ENCODE measurements at regions not wholly inside any gene's neighbourhood (a gene's known extent, or its start where the extent isn't known, plus 50 kb on each side); places are given as distances from the start of the nearest gene placed in this dataset.

- no TSS peak for BruUV-seq (replicated peaks)
- CTCF ChIA-PET: interaction anchor here (1.0 kb wide), 2 partner anchors 45 to 62 kb away, joined by 3 read pairs; no protein-coding TSS in a partner anchor
- no peak for DNase-seq (ENCODE audit: unreplicated experiment)
- Mint-ChIP-seq H3K36me3 (ENCODE audit: insufficient read depth, unreplicated experiment) (no peaks in the 10 kb centered on the region), H3K4me3 (ENCODE audit: unreplicated experiment) (no peak overlapping the region), H3K27ac (ENCODE audit: low read depth, unreplicated experiment) (no peak overlapping the region), H3K4me1 (ENCODE audit: insufficient read depth, unreplicated experiment) (no peaks in the 10 kb centered on the region), H3K9me3 (ENCODE audit: unreplicated experiment) (peaks cover 4% of the 10 kb centered on the region), H3K27me3 (ENCODE audit: insufficient read depth, unreplicated experiment) (no peaks in the 10 kb centered on the region)
- POLR2A ChIA-PET: no interaction called here
- intact Hi-C loops (cut with micrococcal nuclease): no loop called here
- TF ChIP-seq, protein P1, sequence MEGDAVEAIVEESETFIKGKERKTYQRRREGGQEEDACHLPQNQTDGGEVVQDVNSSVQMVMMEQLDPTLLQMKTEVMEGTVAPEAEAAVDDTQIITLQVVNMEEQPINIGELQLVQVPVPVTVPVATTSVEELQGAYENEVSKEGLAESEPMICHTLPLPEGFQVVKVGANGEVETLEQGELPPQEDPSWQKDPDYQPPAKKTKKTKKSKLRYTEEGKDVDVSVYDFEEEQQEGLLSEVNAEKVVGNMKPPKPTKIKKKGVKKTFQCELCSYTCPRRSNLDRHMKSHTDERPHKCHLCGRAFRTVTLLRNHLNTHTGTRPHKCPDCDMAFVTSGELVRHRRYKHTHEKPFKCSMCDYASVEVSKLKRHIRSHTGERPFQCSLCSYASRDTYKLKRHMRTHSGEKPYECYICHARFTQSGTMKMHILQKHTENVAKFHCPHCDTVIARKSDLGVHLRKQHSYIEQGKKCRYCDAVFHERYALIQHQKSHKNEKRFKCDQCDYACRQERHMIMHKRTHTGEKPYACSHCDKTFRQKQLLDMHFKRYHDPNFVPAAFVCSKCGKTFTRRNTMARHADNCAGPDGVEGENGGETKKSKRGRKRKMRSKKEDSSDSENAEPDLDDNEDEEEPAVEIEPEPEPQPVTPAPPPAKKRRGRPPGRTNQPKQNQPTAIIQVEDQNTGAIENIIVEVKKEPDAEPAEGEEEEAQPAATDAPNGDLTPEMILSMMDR (IDR thresholded peaks at IDR 0.05; ENCODE audit: unreplicated experiment): no peak
Measured at GRCh38 chr1:195481293-195481692, 1126.9 kb downstream of the KCNT2 start.

DNA sequence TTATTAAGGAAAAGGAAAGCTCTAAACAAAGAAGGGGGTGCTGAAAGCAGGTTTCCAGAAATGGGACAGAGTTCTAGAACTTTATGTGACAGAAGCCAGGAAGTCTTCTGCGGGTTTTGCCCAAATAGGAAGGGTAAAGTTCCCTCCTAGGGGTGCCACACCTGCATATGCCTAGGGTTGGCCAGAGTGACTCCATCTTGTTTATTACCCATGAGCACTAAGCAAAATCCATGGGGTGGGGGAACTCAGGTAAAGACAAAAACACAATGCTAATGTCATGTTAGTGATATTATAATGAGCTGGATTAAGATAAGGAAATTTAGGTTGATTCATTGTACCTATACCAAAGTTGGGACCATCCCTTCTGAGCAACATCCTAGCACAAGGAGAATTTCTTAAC is 1132.7 kb downstream of the KCNT2 start:
- no peaks in the 10 kb centered on the region for H3K36me3 Mint-ChIP-seq (ENCODE audit: insufficient read depth, unreplicated experiment)
- no peak overlapping the region for H3K4me3 Mint-ChIP-seq (ENCODE audit: unreplicated experiment)
- ChIA-PET CTCF (no interaction called here), POLR2A (no interaction called here)
- no peak overlapping the region for H3K27ac Mint-ChIP-seq (ENCODE audit: low read depth, unreplicated experiment)
- H3K27me3 Mint-ChIP-seq (ENCODE audit: insufficient read depth, unreplicated experiment): no peaks in the 10 kb centered on the region
- DNase-seq (ENCODE audit: unreplicated experiment): no peak
- no peaks in the 10 kb centered on the region for H3K4me1 Mint-ChIP-seq (ENCODE audit: insufficient read depth, unreplicated experiment)
- no TSS peak for BruUV-seq (replicated peaks)
- intact Hi-C loops (cut with micrococcal nuclease): no loop called here
- H3K9me3 Mint-ChIP-seq (ENCODE audit: unreplicated experiment): no peaks in the 10 kb centered on the region
- TF ChIP-seq, protein P1 (IDR thresholded peaks at IDR 0.05; ENCODE audit: unreplicated experiment): no peak

DNA sequence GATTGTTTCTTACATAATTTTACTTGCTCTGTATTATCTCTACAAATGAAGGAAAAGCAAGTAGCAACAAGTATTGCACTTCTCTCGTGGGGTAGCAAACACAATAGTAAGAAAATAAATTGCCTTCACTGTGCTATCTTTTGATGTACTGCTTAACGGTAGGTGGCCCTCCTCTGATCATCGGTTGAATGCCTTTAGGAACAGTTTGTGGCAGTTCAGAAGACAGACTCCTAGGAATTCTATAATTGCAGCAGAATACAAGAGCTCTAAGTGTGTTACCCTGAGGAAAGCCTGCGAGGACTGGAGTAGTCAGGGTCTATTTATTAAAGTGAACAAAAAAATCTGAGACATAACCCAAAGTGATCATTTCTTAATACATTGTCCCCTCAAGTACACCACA is 1135.9 kb downstream of the KCNT2 start:
- Mint-ChIP-seq H3K36me3 (ENCODE audit: insufficient read depth, unreplicated experiment) (no peaks in the 10 kb centered on the region), H3K27me3 (ENCODE audit: insufficient read depth, unreplicated experiment) (no peaks in the 10 kb centered on the region), H3K4me3 (ENCODE audit: unreplicated experiment) (no peak overlapping the region), H3K9me3 (ENCODE audit: unreplicated experiment) (no peaks in the 10 kb centered on the region), H3K4me1 (ENCODE audit: insufficient read depth, unreplicated experiment) (no peaks in the 10 kb centered on the region), H3K27ac (ENCODE audit: low read depth, unreplicated experiment) (no peak overlapping the region)
- POLR2A ChIA-PET: no interaction called here
- CTCF ChIA-PET: no interaction called here
- TF ChIP-seq, protein P1 (IDR thresholded peaks at IDR 0.05; ENCODE audit: unreplicated experiment): no peak
- no TSS peak for BruUV-seq (replicated peaks)
- no peak for DNase-seq (ENCODE audit: unreplicated experiment)
- intact Hi-C loops (cut with micrococcal nuclease): no loop called here

- Mint-ChIP-seq H3K4me1 (ENCODE audit: insufficient read depth, unreplicated experiment) (peaks cover 6% of the 10 kb centered on the region), H3K9me3 (ENCODE audit: unreplicated experiment) (no peaks in the 10 kb centered on the region), H3K27ac (ENCODE audit: low read depth, unreplicated experiment) (no peak overlapping the region), H3K27me3 (ENCODE audit: insufficient read depth, unreplicated experiment) (no peaks in the 10 kb centered on the region), H3K4me3 (ENCODE audit: unreplicated experiment) (no peak overlapping the region), H3K36me3 (ENCODE audit: insufficient read depth, unreplicated experiment) (no peaks in the 10 kb centered on the region)
- BruUV-seq (replicated peaks): no TSS peak
- no peak for DNase-seq (ENCODE audit: unreplicated experiment)
- TF ChIP-seq, protein P1 (IDR thresholded peaks at IDR 0.05; ENCODE audit: unreplicated experiment): no peak
- intact Hi-C loops (cut with micrococcal nuclease): no loop called here
- ChIA-PET CTCF (no interaction called here), POLR2A (interaction anchor here (0.5 kb wide), 1 partner anchor 415 kb away, joined by 3 read pairs; no protein-coding TSS in a partner anchor)
Measured at GRCh38 chr1:195466639-195467038, 1141.6 kb downstream of the KCNT2 start.
